Prostate gland (tissue), 2 donors: ENCODE measurements at regions not wholly inside any gene's neighbourhood (a gene's known extent, or its start where the extent isn't known, plus 50 kb on each side); places are given as distances from the start of the nearest gene placed in this dataset.

Experiments used
- DNase-seq: peaks from one replicate; pipeline ENCODE4 v3.0.0-alpha.2; 2019; ENCODE audit warnings: low spot score
- H3K27ac ChIP-seq, 2 donors: fragments of 200-600 bp; sonication (generic); 2 replicates each; pipeline ENCODE4 v1.5.1; 2017 to 2019
- H3K27me3 ChIP-seq: fragments of 200-600 bp; sonication (generic); replicated peaks from 2 replicates; pipeline ENCODE4 v1.5.1; 2019; ENCODE audit not compliant: insufficient read depth
- H3K36me3 ChIP-seq, 2 donors: fragments of 200-600 bp; sonication (generic); 1 replicate in 1 of 2; 2 replicates in 1 of 2; pipeline versions ENCODE4 v1.5.1 to v1.8.1; 2017 to 2019
- H3K4me1 ChIP-seq: fragments of 200-600 bp; sonication (generic); replicated peaks from 2 replicates; pipeline ENCODE4 v1.5.1; 2019
- H3K4me3 ChIP-seq, 2 donors: fragments of 200-600 bp; sonication (generic); 2 replicates each; pipeline ENCODE4 v1.5.1; 2017 to 2019
- H3K9me3 ChIP-seq: fragments of 200-600 bp; sonication (generic); 2 replicates; pipeline ENCODE4 v1.5.1; 2017
- POLR2A ChIP-seq: fragments of 450-650 bp; IDR thresholded peaks from one replicate; pipeline ENCODE4 v1.6.1; 2016; ENCODE audit warnings: antibody characterized with exemption, mild to moderate bottlenecking
- POLR2AphosphoS5 ChIP-seq: sonication (generic); formaldehyde crosslinking; IDR thresholded peaks from one replicate; pipeline ENCODE4 v1.6.1; 2017; ENCODE audit warnings: antibody characterized with exemption
- WGBS: methylation state at CpG from one replicate; pipeline ENCODE4 v1.1.5; 2018; 5-methylcytosine and 5-hydroxymethylcytosine counted together
- intact Hi-C: fragments of 100-400 bp; cut with DNase I; formaldehyde crosslinking; loops from one replicate; pipeline ENCODE4 v1.14.2; 2022
- TF ChIP-seq, protein P1 (sequence below), 4 experiments: fragments of 200-600 bp in 2 of 4; fragments of 450-650 bp in 2 of 4; sonication (generic) in 2 of 4; IDR thresholded peaks; 1 replicate in 3 of 4; 2 replicates in 1 of 4; pipeline ENCODE4 v1.5.1; 2016 to 2019; ENCODE audit warnings: antibody characterized with exemption in 4 of 4, mild to moderate bottlenecking in 2 of 4, moderate library complexity in 2 of 4

DNA sequence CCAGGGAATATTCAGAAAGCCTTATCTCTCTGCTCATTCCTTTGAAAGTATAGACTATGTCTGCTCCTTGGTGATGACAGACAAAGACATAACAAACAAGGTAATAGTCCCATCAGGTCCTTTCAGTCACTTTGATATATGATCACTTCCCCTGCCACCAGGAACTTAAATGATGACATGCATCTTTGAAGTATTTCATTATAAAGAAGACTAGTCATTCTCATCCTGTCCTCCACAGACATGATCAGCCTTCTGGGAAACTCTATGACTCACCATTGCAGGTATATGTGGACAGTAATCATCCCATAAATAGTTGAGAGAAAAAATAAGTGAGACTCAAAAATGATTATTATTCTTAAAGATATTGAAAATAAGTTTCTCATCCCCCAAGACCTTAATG, 117.5 kb upstream of the VCX2 start:
- Histone ChIP-seq H3K27me3 (no peaks in the 10 kb centered on the region), H3K9me3 (no peaks in the 10 kb centered on the region), H3K4me1 (no peaks in the 10 kb centered on the region), H3K36me3 (no peaks in the 10 kb centered on the region), H3K4me3 (no peak overlapping the region), H3K27ac (no peak overlapping the region)
- intact Hi-C loops = no loop called here
- TF ChIP-seq, protein P1, sequence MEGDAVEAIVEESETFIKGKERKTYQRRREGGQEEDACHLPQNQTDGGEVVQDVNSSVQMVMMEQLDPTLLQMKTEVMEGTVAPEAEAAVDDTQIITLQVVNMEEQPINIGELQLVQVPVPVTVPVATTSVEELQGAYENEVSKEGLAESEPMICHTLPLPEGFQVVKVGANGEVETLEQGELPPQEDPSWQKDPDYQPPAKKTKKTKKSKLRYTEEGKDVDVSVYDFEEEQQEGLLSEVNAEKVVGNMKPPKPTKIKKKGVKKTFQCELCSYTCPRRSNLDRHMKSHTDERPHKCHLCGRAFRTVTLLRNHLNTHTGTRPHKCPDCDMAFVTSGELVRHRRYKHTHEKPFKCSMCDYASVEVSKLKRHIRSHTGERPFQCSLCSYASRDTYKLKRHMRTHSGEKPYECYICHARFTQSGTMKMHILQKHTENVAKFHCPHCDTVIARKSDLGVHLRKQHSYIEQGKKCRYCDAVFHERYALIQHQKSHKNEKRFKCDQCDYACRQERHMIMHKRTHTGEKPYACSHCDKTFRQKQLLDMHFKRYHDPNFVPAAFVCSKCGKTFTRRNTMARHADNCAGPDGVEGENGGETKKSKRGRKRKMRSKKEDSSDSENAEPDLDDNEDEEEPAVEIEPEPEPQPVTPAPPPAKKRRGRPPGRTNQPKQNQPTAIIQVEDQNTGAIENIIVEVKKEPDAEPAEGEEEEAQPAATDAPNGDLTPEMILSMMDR (IDR thresholded peaks at IDR 0.05) = no peak
- TF ChIP-seq POLR2A = no peak
- no peak for DNase-seq

DNA sequence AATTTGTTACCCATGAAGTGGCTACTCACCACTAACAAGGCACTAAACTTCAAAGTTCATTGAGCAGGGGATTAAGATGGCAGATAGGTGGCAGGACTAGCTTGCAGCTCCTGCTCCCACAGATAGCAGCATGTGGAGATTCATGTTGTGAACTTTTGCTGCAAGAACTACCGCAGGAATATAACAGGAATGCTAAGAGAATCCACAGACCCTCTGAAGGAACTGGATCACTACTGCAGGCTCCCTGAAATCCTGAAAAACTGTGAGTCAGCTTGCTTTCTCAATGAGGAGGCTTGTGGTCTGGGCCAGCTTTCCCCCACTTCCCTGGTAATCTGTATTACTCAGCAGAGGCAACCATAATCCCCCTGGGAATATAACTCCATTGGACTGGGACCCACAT, 118.5 kb upstream of the VCX2 start:
- Histone ChIP-seq H3K4me1 (no peaks in the 10 kb centered on the region), H3K9me3 (no peaks in the 10 kb centered on the region), H3K27me3 (no peaks in the 10 kb centered on the region), H3K27ac (no peak overlapping the region), H3K4me3 (no peak overlapping the region), H3K36me3 (no peaks in the 10 kb centered on the region)
- WGBS = 80% methylated on average over 1 of the region's 1 CpG
- TF ChIP-seq, protein P1 (IDR thresholded peaks at IDR 0.05) = no peak
- no peak for TF ChIP-seq POLR2A
- TF ChIP-seq POLR2AphosphoS5 = no peak
- intact Hi-C loops = no loop called here
- no peak for DNase-seq

DNA sequence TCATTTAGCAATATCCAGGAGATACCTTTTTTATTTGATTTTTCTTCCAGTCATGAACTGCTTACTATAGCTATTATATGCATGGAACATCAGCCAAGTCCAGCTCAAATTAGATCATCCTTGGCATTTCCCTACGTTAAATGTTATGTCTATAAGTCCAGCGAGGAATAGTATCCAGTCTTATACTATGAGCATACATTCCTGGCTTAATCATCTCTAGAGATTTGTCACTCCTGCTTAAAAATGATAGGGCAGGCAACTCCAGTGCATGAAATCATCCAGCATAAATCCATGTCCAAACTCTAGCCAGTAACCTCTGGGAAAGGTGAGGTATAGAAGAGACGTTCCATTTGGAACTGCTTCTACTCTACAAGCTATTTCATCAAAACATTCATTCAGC, 126.7 kb upstream of the VCX2 start:
- WGBS = 76% methylated on average over 3 of the region's 3 CpGs
- Histone ChIP-seq H3K27me3 (no peaks in the 10 kb centered on the region), H3K36me3 (no peaks in the 10 kb centered on the region), H3K9me3 (no peaks in the 10 kb centered on the region), H3K4me3 (no peak overlapping the region), H3K27ac (no peak overlapping the region), H3K4me1 (no peaks in the 10 kb centered on the region)
- intact Hi-C loops = no loop called here
- no peak for DNase-seq
- no peak for TF ChIP-seq POLR2A
- TF ChIP-seq, protein P1 (IDR thresholded peaks at IDR 0.05) = no peak
- TF ChIP-seq POLR2AphosphoS5 = no peak

DNA sequence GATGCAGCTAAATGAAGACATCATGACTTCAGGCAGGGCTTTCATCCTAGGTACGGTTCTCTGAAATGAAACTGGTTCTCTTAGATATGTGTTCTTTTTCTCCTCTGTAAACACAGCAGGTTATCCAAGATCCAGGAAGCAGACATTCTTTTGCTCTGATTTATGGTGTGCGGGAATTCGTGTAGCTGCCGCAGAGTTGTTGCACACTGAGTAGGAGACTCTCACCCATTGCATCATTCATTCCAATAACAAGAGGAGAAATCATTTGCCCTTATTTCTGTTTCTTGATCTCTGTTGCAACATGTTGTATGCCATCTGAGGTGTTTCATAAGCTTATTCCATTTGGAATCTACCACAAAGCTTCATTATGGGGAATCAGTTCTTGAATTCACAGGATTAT, 133.6 kb upstream of the VCX2 start:
- H3K9me3 ChIP-seq = no peaks in the 10 kb centered on the region
- H3K27me3 ChIP-seq = no peaks in the 10 kb centered on the region
- H3K4me1 ChIP-seq = no peaks in the 10 kb centered on the region
- WGBS = 61% methylated on average over 4 of the region's 4 CpGs
- intact Hi-C loops = no loop called here
- DNase-seq = no peak
- TF ChIP-seq POLR2A = no peak
- TF ChIP-seq, protein P1 (IDR thresholded peaks at IDR 0.05) = no peak
- TF ChIP-seq POLR2AphosphoS5 = no peak
- H3K36me3 ChIP-seq = no peaks in the 10 kb centered on the region
- no peak overlapping the region for H3K4me3 ChIP-seq
- H3K27ac ChIP-seq = no peak overlapping the region

DNA sequence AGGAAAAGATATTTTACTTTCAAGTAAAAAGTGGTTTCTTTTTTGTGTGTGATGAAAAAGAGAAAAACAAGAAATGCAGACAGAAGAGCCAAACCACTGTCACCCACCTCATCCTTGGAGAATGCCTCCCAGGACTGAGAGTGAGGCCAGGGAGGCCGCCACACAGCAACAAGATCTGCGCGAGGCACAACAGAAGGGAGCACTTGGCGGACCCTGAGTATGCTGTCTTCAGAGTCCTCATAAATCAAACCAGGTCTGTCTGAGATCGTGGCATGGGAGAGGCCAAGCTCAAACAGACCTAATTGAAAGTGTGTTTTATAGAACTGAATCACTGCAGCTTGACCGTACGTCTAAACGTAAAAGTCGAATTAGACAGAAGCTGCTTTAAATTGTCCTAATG, 134.3 kb upstream of the VCX2 start:
- TF ChIP-seq POLR2AphosphoS5 (no peak), POLR2A (no peak)
- TF ChIP-seq, protein P1 (IDR thresholded peaks at IDR 0.05) = no peak
- WGBS = 33% methylated on average over 9 of the region's 9 CpGs
- no peaks in the 10 kb centered on the region for H3K4me1 ChIP-seq
- H3K27me3 ChIP-seq = no peaks in the 10 kb centered on the region
- H3K9me3 ChIP-seq = no peaks in the 10 kb centered on the region
- no peak for DNase-seq
- no peak overlapping the region for H3K4me3 ChIP-seq
- H3K36me3 ChIP-seq = no peaks in the 10 kb centered on the region
- no peak overlapping the region for H3K27ac ChIP-seq
- intact Hi-C loops = no loop called here
